Ovary (tissue), 7 donors: ENCODE measurements at regions not wholly inside any gene's neighbourhood (a gene's known extent, or its start where the extent isn't known, plus 50 kb on each side); places are given as distances from the start of the nearest gene placed in this dataset.

ENCODE experiments used
- DNase-seq, 5 donors: peaks; one replicate each; pipeline ENCODE4 v3.0.0-alpha.2; 2019 to 2020
- H3K27ac ChIP-seq, 2 donors: fragments of 200-600 bp; one replicate each; pipeline versions ENCODE4 v1.5.1 to v1.8.0; 2019 to 2022
- H3K27me3 ChIP-seq: fragments of 200-600 bp; one replicate; pipeline ENCODE4 v1.8.0; 2022
- H3K36me3 ChIP-seq: fragments of 200-600 bp; sonication (generic); one replicate; pipeline ENCODE4 v1.5.1; 2019
- H3K4me1 ChIP-seq: one replicate; pipeline ENCODE4 v1.8.1; 2013; ENCODE audit warnings: mild to moderate bottlenecking, moderate library complexity; ENCODE audit not compliant: insufficient read depth
- H3K4me3 ChIP-seq: fragments of 200-600 bp; sonication (generic); one replicate; pipeline ENCODE4 v1.5.1; 2017
- H3K9me3 ChIP-seq, 2 donors: fragments of 200-600 bp in 1 of 2; sonication (generic) in 1 of 2; one replicate each; pipeline versions ENCODE4 v1.5.1 to v1.8.1; 2013 to 2019; ENCODE audit warnings: mild to moderate bottlenecking in 1 of 2, moderate library complexity in 1 of 2
- EP300 ChIP-seq: sonication (generic); formaldehyde crosslinking; IDR thresholded peaks from one replicate; pipeline ENCODE4 v1.6.1; 2017; ENCODE audit warnings: antibody characterized with exemption
- POLR2A ChIP-seq: fragments of 450-650 bp; IDR thresholded peaks from one replicate; pipeline ENCODE4 v1.6.1; 2017; ENCODE audit warnings: antibody characterized with exemption, mild to moderate bottlenecking, moderate library complexity
- WGBS, 3 donors: extraction: QIAGEN DNeasy Blood & Tissue Kit in 1 of 3; methylation state at CpG; one replicate each; pipeline versions ENCODE4 v1.1.5 to v1.1.7; 2013 to 2017; 5-methylcytosine and 5-hydroxymethylcytosine counted together
- intact Hi-C, 4 donors: fragments of 100-400 bp; cut with DNase I; formaldehyde crosslinking; loops; one replicate each; pipeline versions ENCODE4 v1.11.0 to v1.15.1; 2022 to 2023
- TF ChIP-seq, protein P1 (sequence below), 3 donors: fragments of 450-650 bp in 2 of 3; fragments of 200-600 bp in 1 of 3; IDR thresholded peaks; one replicate each; pipeline versions ENCODE4 v1.5.1 to v1.8.0; 2016 to 2022; ENCODE audit warnings: antibody characterized with exemption in 3 of 3, mild to moderate bottlenecking in 1 of 3
- donor health status: DM: no; HTN: no; CAD: no; lungs with moderate emphysema.
- donor health status: DM: no; HTN: no; CAD: no.
- donor health status: Bipolar disorder and iron deficiency.
- donor health status: DM: no; HTN: no; CAD: no.
- donor health status: DM: yes; HTN: yes; CAD: no.

GRCh38 chr5:176711883-176712282 lies 64.6 kb downstream of the TSPAN17 start:
- Histone ChIP-seq H3K27me3 (no peaks in the 10 kb centered on the region), H3K4me1 (no peaks in the 10 kb centered on the region), H3K9me3 (peaks cover 0 to 6% of the 10 kb centered on the region in 2 donors), H3K36me3 (no peaks in the 10 kb centered on the region), H3K4me3 (no peak overlapping the region), H3K27ac (no peak overlapping the region)
- TF ChIP-seq, protein P1, sequence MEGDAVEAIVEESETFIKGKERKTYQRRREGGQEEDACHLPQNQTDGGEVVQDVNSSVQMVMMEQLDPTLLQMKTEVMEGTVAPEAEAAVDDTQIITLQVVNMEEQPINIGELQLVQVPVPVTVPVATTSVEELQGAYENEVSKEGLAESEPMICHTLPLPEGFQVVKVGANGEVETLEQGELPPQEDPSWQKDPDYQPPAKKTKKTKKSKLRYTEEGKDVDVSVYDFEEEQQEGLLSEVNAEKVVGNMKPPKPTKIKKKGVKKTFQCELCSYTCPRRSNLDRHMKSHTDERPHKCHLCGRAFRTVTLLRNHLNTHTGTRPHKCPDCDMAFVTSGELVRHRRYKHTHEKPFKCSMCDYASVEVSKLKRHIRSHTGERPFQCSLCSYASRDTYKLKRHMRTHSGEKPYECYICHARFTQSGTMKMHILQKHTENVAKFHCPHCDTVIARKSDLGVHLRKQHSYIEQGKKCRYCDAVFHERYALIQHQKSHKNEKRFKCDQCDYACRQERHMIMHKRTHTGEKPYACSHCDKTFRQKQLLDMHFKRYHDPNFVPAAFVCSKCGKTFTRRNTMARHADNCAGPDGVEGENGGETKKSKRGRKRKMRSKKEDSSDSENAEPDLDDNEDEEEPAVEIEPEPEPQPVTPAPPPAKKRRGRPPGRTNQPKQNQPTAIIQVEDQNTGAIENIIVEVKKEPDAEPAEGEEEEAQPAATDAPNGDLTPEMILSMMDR (IDR thresholded peaks at IDR 0.05) = no peak
- TF ChIP-seq POLR2A (no peak), EP300 (no peak)
- WGBS, 3 donors = 4 to 10% (median 7%) methylated on average over 6 to 7 of the region's 7 CpGs
- DNase-seq = no peak
- intact Hi-C loops = no loop called here

GRCh38 chr5:176712546-176713304 lies 65.4 kb downstream of the TSPAN17 start:
- DNase-seq = no peak
- intact Hi-C loops = no loop called here
- H3K36me3 ChIP-seq = no peaks in the 10 kb centered on the region
- H3K4me3 ChIP-seq = no peak overlapping the region
- no peaks in the 10 kb centered on the region for H3K4me1 ChIP-seq
- TF ChIP-seq POLR2A = no peak
- TF ChIP-seq EP300 = no peak
- TF ChIP-seq, protein P1 (IDR thresholded peaks at IDR 0.05) = no peak
- peaks cover 0 to 6% of the 10 kb centered on the region in 2 donors for H3K9me3 ChIP-seq
- no peak overlapping the region for H3K27ac ChIP-seq
- WGBS, 3 donors = 20 to 30% (median 20%) methylated on average over 17 of the region's 17 CpGs
- H3K27me3 ChIP-seq = no peaks in the 10 kb centered on the region

- no peaks in the 10 kb centered on the region for H3K27me3 ChIP-seq
- no peak overlapping the region for H3K4me3 ChIP-seq
- H3K9me3 ChIP-seq = peaks cover 0 to 6% of the 10 kb centered on the region in 2 donors
- H3K27ac ChIP-seq = no peak overlapping the region
- WGBS, 3 donors = 78 to 89% (median 83%) methylated on average over 6 of the region's 6 CpGs
- intact Hi-C loops = no loop called here
- no peak for DNase-seq
- no peak for TF ChIP-seq POLR2A
- TF ChIP-seq, protein P1 (IDR thresholded peaks at IDR 0.05) = no peak
- TF ChIP-seq EP300 = no peak
- no peaks in the 10 kb centered on the region for H3K36me3 ChIP-seq
- no peaks in the 10 kb centered on the region for H3K4me1 ChIP-seq
These were observed 66.1 kb downstream of the TSPAN17 start for GRCh38 chr5:176713409-176713808.

GRCh38 chr5:176714067-176714466 lies 66.8 kb downstream of the TSPAN17 start:
- Histone ChIP-seq H3K4me1 (no peaks in the 10 kb centered on the region), H3K27ac (no peak overlapping the region), H3K36me3 (no peaks in the 10 kb centered on the region), H3K4me3 (no peak overlapping the region), H3K27me3 (no peaks in the 10 kb centered on the region), H3K9me3 (peaks cover 0 to 6% of the 10 kb centered on the region in 2 donors)
- no peak for DNase-seq
- WGBS, 3 donors = 73 to 91% (median 88%) methylated on average over 4 of the region's 4 CpGs
- intact Hi-C loops = no loop called here
- TF ChIP-seq EP300 (no peak), POLR2A (no peak)
- TF ChIP-seq, protein P1 (IDR thresholded peaks at IDR 0.05) = no peak
